C4-2B (cell line): ENCODE measurements at regions not wholly inside any gene's neighbourhood (a gene's known extent, or its start where the extent isn't known, plus 50 kb on each side); places are given as distances from the start of the nearest gene placed in this dataset.

Experiments
- H3K27ac ChIP-seq: fragments of 450-650 bp; 2 replicates; pipeline ENCODE4 v1.5.1; 2017
- CTCF ChIP-seq: fragments of 450-650 bp; conservative IDR thresholded peaks from 2 replicates; pipeline ENCODE4 v1.5.1; 2017; ENCODE audit warnings: mild to moderate bottlenecking
- ZFX ChIP-seq: fragments of 450-650 bp; IDR thresholded peaks from 2 replicates; pipeline ENCODE4 v1.6.1; 2017

GRCh38 chr12:16685107-16685506 is 79.1 kb upstream of the LMO3 start:
- TF ChIP-seq ZFX (no peak), CTCF (peak; percentile 30)

DNA sequence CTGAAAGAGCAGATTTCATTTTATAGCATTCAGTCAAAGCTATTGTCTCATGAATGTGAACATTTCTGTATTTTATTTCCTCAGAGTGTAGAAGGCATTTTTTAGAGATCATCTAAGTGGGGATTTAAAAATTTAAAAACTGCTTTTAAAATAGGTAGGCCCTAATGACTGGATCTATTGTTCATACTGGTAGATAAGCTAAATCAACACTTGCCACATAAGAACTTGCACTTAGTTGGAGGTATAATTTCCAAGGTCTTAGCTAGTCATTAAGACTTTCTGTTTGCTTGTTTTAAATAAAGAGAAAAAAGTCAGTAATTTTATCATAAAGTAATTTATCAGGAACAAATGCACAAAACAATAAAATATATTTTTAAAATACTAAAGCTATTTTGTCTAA is 75.2 kb upstream of the LMO3 start:
- H3K27ac ChIP-seq: no peak overlapping the region
- TF ChIP-seq CTCF: no peak
- TF ChIP-seq ZFX: no peak

More at GRCh38 chr12:16685107-16685506, 79.1 kb upstream of the LMO3 start:
- no peak overlapping the region for H3K27ac ChIP-seq

DNA sequence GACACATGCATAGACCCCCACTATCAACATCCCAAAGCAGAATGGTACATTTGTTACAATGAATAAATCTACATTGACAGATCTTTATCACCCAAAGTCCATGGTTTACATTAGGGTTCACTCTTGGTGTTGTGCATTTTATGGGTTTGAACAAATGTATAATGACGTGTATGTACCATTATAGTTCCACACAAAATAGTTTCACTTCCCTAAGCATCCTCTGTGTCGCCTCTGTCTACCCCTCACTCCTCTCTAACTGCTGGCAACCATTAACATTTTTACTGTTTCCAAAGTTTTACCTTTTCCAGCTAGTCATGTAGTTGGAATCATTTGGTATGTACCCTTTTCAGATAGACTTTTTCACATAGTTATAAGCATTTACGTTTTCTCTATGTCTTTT is 69.5 kb upstream of the LMO3 start:
- no peak overlapping the region for H3K27ac ChIP-seq
- TF ChIP-seq CTCF (no peak), ZFX (no peak)

DNA sequence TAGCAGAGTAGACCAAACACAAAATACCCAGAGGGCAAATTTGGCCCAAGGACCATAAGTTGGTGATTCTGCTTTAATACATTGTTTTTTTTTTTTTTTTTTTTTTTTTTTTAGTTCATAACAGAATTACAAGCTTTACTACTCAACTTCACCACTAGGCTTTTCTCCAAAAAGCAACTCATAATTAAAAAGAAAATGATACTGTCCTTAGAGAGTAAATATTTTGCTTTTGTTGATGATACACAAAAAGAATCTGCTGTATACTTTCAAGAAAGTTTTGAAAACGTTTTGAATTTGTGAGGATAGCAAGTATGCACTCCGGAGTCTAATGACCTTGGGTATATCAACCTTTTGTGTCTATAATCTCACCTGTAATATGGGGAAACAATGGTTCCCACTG is 68.9 kb upstream of the LMO3 start:
- H3K27ac ChIP-seq: no peak overlapping the region
- TF ChIP-seq ZFX (no peak), CTCF (no peak)

DNA sequence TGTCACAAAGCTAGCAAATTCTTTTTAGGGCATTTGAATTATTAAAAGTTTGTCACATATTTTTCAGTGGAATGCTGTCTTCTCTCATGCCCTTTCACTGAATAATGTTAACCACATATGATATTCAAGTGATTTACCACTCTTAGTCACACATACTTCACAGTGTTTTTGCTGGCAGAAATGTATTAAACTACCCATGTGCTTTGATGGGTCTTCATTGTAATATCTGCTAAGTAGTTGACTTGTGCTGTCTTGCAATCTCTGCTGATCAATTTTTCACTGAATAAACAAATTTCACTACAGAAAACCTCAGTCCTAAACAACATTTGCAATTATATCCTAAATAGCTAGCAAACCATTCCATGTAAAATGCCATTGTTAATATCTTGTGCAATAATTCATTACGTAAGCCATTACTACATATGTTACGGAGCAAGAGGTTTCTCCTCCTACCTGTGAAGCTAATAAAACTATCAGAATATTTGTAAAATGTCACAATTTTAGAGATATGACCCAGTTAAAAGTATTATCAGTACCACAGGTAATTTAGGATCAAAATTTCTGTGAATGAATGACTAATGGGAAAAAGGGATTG is 64.6 kb upstream of the LMO3 start:
- no peak overlapping the region for H3K27ac ChIP-seq
- TF ChIP-seq CTCF (no peak), ZFX (no peak)

DNA sequence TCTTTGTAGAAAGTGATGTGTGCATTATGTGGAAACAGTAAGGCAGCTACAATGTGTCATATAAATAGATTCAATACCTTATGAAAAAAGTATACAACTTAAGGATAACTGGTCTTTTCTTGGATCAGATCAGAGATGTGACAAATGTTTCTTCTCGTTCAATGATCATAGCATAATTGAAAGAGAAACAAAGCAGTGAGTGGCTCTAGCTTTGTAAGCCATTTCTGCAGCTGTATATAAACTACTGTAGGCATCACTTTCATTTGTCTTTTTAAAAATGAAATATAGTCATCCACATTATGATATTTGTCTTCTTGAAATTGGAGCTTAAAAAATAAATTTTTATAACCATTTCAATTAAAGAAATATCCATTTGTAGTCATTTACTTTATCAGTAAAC is 63.8 kb upstream of the LMO3 start:
- H3K27ac ChIP-seq: no peak overlapping the region
- TF ChIP-seq ZFX (no peak), CTCF (no peak)

DNA sequence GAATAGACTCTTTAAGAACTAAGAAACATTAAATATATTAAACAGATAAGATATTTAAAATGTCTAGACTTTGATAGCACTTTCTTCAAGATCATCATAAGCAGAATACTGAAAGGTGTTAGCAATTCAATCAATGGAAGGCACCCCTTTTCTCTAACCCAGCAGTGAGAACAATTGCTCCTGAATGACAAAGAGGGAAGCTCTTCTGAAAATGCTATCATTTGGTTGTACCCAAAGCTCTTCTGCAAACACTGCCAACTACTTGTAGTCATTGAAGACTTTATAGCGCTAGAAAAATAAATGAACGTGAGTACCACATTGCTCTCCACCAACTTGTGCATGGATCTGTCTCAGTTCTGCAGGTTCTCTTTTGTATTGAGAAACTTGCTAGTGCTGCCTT is 62.2 kb upstream of the LMO3 start:
- H3K27ac ChIP-seq: no peak overlapping the region
- TF ChIP-seq ZFX (no peak), CTCF (no peak)
